ENCODE measurements at regions not wholly inside any gene's neighbourhood (a gene's known extent, or its start where the extent isn't known, plus 50 kb on each side); places are given as distances from the start of the nearest gene placed in this dataset.

- no peak for TF ChIP-seq CTCF (IDR thresholded peaks at IDR 0.05)
- no peak for ATAC-seq (ENCODE audit: low FRiP score)
- no peak for DNase-seq (ENCODE audit: low spot score)
Observed at GRCh38 chr14:98369344-98369743, 902.7 kb downstream of the BCL11B start.

GRCh38 chr14:98370352-98370751 lies 901.6 kb downstream of the BCL11B start:
- no peak for TF ChIP-seq CTCF (IDR thresholded peaks at IDR 0.05)
- ATAC-seq (ENCODE audit: low FRiP score) (no peak), DNase-seq (ENCODE audit: low spot score) (no peak)

GRCh38 chr14:98371141-98371540 lies 900.9 kb downstream of the BCL11B start:
- TF ChIP-seq CTCF (IDR thresholded peaks at IDR 0.05), result no peak
- no peak for DNase-seq (ENCODE audit: low spot score)
- no peak for ATAC-seq (ENCODE audit: low FRiP score)

- ATAC-seq (ENCODE audit: low FRiP score) (no peak), DNase-seq (ENCODE audit: low spot score) (no peak)
- no peak for TF ChIP-seq CTCF (IDR thresholded peaks at IDR 0.05)
Observed at GRCh38 chr14:98374136-98374535, 897.9 kb downstream of the BCL11B start.

GRCh38 chr14:98375566-98375965 lies 896.4 kb downstream of the BCL11B start:
- no peak for ATAC-seq (ENCODE audit: low FRiP score)
- DNase-seq (ENCODE audit: low spot score), result no peak
- no peak for TF ChIP-seq CTCF (IDR thresholded peaks at IDR 0.05)

GRCh38 chr14:98379830-98380229 lies 892.2 kb downstream of the BCL11B start:
- no peak for ATAC-seq (ENCODE audit: low FRiP score)
- no peak for TF ChIP-seq CTCF (IDR thresholded peaks at IDR 0.05)

GRCh38 chr14:98382662-98383061 lies 889.3 kb downstream of the BCL11B start:
- no peak for ATAC-seq (ENCODE audit: low FRiP score)
- no peak for TF ChIP-seq CTCF (IDR thresholded peaks at IDR 0.05)
- no peak for DNase-seq (ENCODE audit: low spot score)

More at GRCh38 chr14:98379830-98380229, 892.2 kb downstream of the BCL11B start:
- DNase-seq (ENCODE audit: low spot score), result no peak

All from omental fat pad (tissue), 3 donors.